Activated CD4-positive, alpha-beta T cell treated with anti-CD3 and anti-CD28 coated beads, Interleukin-2, Interleukin-6, amounts not matched to agents 100 ng/mL and 50 ng/mL, durations not matched to agents 16 hours and 8 hours (primary cell): ENCODE measurements at regions not wholly inside any gene's neighbourhood (a gene's known extent, or its start where the extent isn't known, plus 50 kb on each side); places are given as distances from the start of the nearest gene placed in this dataset.

ENCODE experiments used
- DNase-seq: peaks from one replicate; pipeline ENCODE4 v3.0.0-alpha.2; 2020

DNA sequence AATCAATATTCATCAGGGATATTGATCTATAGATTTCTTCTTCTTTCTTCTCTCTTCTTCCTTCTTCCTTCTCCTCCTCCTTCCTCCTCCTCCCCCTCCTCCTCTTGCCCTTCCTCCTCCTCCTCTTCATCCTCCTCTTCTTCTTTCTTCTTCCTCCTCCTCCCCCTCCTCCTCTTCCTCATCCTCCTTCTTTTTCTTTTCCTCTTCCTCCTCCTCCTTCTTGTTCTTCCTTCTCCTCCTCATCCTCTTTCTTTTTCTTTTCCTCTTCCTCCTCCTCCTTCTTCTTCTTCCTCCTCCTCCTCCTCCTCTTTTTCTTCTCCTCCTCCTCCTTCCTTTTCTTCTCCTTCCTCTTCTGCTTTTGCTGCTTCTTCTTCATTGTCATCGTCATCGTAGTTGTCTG, 52.4 kb upstream of the SERINC1 start:
- no peak for DNase-seq

DNA sequence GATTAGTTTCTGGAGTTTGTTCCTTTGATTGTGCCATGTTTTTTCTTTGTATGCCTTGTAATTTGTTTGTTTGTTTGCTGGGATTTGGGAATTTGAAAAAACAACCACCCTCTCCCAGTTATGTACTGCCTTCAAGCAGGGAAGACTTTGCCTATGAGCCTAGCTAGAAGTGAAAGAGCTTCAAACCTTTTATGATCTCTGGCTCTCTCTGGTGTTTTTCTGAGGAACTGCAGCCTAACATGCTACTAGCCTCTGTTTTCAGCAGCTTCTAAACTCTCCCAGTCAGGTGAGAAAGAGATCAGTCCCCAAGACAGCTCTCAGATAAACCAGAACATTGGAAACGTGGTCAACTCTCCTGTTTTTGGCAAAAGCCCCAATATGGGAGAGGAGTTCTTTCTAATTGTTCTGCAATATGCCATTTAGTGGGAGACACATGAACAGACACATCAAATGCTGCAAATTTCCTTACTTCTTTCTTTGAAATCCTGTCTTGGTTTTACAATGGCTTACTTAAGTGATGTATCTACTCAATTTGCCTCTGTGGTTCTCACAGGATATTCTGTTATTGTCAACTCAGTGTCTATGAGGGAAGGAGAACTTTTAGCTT, 58.9 kb upstream of the SERINC1 start:
- peak; percentile 71 for DNase-seq

DNA sequence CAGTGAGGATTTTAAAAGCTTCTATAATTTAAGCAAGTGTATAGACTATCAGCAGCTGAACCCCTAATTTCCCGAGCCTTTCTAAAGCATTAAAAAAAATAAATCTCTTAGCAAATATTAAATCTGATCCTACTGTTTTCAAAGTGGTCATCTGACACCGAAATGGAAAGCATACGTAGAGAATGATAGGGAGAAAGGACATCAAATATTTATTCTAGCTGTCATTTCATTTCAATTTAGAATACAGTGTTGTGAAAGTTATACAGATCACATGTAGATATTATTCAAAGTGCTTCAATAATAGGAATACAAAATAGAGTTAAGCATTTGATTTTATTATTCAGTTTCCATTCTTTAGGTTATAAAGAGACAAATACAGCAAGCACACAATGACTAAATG, 61.9 kb upstream of the PKIB start:
- DNase-seq: no peak

DNA sequence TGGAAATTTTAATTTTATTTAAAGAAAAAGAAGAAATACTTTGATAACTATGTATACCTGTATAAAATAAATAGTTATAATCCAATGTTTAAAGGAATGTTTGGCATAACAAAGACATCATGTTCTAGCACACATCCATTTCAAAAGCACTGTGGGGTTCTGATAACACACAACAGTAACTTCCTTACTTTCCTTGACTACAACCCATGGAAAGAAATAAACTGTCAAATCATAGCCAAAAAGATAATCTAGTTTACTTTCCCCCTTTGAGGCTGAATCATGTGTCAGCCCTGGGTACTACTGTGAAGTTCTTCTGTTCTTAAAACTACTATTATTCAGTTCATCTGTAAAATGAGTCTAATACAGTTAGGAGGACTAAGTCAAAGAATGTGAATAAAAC, 61.4 kb upstream of the PKIB start:
- no peak for DNase-seq

DNA sequence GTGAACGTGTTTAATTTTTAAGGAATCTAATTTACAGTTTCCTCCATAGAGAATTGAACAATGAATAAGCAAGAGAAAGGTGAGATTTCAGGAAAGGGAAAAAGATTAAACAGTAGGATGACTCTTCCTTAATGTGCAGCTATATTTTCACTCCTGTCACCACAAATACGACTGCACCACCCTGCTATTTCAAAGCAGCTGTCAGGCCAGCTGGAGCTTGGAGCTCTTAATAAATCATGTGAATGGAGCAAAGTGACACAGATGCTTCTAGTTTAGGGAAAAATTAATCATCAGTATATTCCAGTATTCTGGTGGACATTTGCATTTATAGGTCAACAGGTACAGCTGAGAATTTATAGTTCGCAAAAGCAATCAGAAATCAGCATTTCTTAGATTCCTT, 56.5 kb upstream of the PKIB start:
- DNase-seq: no peak

DNA sequence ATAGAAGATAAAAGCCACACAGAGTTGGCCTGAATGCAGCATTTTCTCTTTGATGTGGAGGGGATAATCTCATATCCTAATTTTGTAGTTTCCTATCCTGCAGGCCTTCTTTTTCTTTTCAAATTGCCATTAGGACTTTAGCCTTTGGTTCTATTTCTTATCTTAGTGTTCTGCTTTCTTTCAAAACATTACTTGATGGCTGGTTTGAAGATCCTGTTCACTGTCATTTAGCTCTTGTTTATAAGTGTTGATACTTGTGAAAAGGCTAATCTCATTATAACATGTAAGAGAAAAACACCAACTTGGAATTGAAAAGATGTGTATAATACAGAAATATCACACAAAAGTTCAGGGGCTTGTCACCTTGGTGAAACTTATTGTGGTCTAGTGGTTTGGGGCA, 54.6 kb upstream of the PKIB start:
- no peak for DNase-seq

DNA sequence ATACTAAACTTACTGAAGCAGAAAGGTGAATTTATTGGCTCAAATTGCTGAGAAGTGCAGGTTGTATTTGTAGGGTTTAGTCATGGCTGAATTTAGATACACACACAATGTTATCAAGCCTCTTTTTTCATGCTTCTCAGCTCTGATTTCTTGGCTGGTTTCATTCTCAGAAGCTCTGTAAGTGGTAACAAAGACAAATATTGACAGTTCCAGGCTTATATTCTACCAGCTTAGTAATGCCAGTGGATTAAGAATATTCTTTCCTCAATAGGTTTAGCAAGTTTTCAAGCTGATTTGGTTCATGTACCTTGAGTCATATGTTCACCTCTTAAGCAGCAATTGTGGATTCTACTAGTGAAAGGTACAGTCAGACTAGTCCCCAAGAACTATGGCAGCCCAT, 52.1 kb upstream of the PKIB start:
- DNase-seq: no peak
